ENCODE measurements at regions not wholly inside any gene's neighbourhood (a gene's known extent, or its start where the extent isn't known, plus 50 kb on each side); places are given as distances from the start of the nearest gene placed in this dataset.

- TF ChIP-seq ZNF24 (tag by site-specific recombination; IDR thresholded peaks at IDR 0.05) = no peak
- no peak for TF ChIP-seq HOXD13 (CRISPR knock-in tag; IDR thresholded peaks at IDR 0.05; ENCODE audit: borderline replicate concordance)
- no peak for TF ChIP-seq ZBTB20 (tag by site-specific recombination; IDR thresholded peaks at IDR 0.05)
- no peak for TF ChIP-seq ZNF302 (tag by site-specific recombination; IDR thresholded peaks at IDR 0.05; ENCODE audit: low read depth)
- TF ChIP-seq ZNF214 (tag by site-specific recombination; IDR thresholded peaks at IDR 0.05; ENCODE audit: borderline replicate concordance) = no peak
- no peak for TF ChIP-seq ZNF510 (tag by site-specific recombination; IDR thresholded peaks at IDR 0.05; ENCODE audit: insufficient replicate concordance)
- TF ChIP-seq ZNF362 (tag by site-specific recombination; IDR thresholded peaks at IDR 0.05) = no peak
- TF ChIP-seq TRIM28 (IDR thresholded peaks at IDR 0.05; ENCODE audit: borderline replicate concordance, low read length) = no peak
- TF ChIP-seq ZNF514 (tag by site-specific recombination; IDR thresholded peaks at IDR 0.05) = no peak
- no peak for TF ChIP-seq ZNF391 (tag by site-specific recombination; IDR thresholded peaks at IDR 0.05; ENCODE audit: borderline replicate concordance, low read depth)
- TF ChIP-seq FEZF1 (tag by site-specific recombination; IDR thresholded peaks at IDR 0.05) = no peak
- TF ChIP-seq GLI2 (tag by site-specific recombination; IDR thresholded peaks at IDR 0.05; ENCODE audit: borderline replicate concordance, low read depth) = no peak
- no peak for TF ChIP-seq YY2 (tag by site-specific recombination; IDR thresholded peaks at IDR 0.05)
- no peak for TF ChIP-seq ZNF785 (tag by site-specific recombination; IDR thresholded peaks at IDR 0.05)
- no peak for TF ChIP-seq ZSCAN18 (tag by site-specific recombination; IDR thresholded peaks at IDR 0.05)
- no peak for TF ChIP-seq ZNF48 (tag by site-specific recombination; IDR thresholded peaks at IDR 0.05)
- TF ChIP-seq WT1 (tag by site-specific recombination; IDR thresholded peaks at IDR 0.05) = no peak
- Histone ChIP-seq H3K27ac (ENCODE audit: extremely low read depth, low read depth, low read length) (no peak overlapping the region), H3K9me3 (ENCODE audit: control insufficient read depth, insufficient read depth, low read depth, low read length) (no peaks in the 10 kb centered on the region), H3K36me3 (ENCODE audit: control insufficient read depth in 2 of 2, insufficient read depth in 1 of 2, low read length in 2 of 2) (no peaks in the 10 kb centered on the region), H3K4me3 (ENCODE audit: low read depth, low read length) (no peak overlapping the region), H3K4me1 (ENCODE audit: control insufficient read depth, insufficient read depth, low read length) (no peaks in the 10 kb centered on the region)
- ChIA-PET CTCF (no interaction called here), POLR2A (no interaction called here)
These were observed 471.3 kb downstream of the NPIPA7 start for GRCh38 chr16:16850274-16850673.

- Histone ChIP-seq H3K36me3 (ENCODE audit: control insufficient read depth in 2 of 2, insufficient read depth in 1 of 2, low read length in 2 of 2) (no peaks in the 10 kb centered on the region), H3K27ac (ENCODE audit: extremely low read depth, low read depth, low read length) (no peak overlapping the region), H3K9me3 (ENCODE audit: control insufficient read depth, insufficient read depth, low read depth, low read length) (no peaks in the 10 kb centered on the region), H3K4me3 (ENCODE audit: low read depth, low read length) (no peak overlapping the region), H3K4me1 (ENCODE audit: control insufficient read depth, insufficient read depth, low read length) (no peaks in the 10 kb centered on the region)
- CTCF ChIA-PET = no interaction called here
- POLR2A ChIA-PET = no interaction called here
- TF ChIP-seq ZBTB26 (tag by site-specific recombination; optimal IDR thresholded peaks at IDR 0.05) = no peak
These were observed 478.1 kb downstream of the NPIPA7 start for GRCh38 chr16:16857012-16857411.

GRCh38 chr16:16857603-16858283 lies 478.8 kb downstream of the NPIPA7 start:
- TF ChIP-seq SP7 (tag by site-specific recombination; IDR thresholded peaks at IDR 0.05) = no peak
- TF ChIP-seq ZNF341 (tag by site-specific recombination; IDR thresholded peaks at IDR 0.05; ENCODE audit: low read depth) = no peak
- TF ChIP-seq ZNF776 (tag by site-specific recombination; IDR thresholded peaks at IDR 0.05; ENCODE audit: borderline replicate concordance) = no peak
- TF ChIP-seq ZNF404 (tag by site-specific recombination; IDR thresholded peaks at IDR 0.05) = no peak
- TF ChIP-seq EGR2 (tag by site-specific recombination; IDR thresholded peaks at IDR 0.05; ENCODE audit: low read depth) = no peak
- TF ChIP-seq SP2 (tag by site-specific recombination; IDR thresholded peaks at IDR 0.05) = no peak
- TF ChIP-seq ZNF426 (tag by site-specific recombination; IDR thresholded peaks at IDR 0.05) = no peak
- TF ChIP-seq YY2 (tag by site-specific recombination; IDR thresholded peaks at IDR 0.05) = no peak
- TF ChIP-seq ZNF626 (tag by site-specific recombination; IDR thresholded peaks at IDR 0.05) = no peak
- no peak for TF ChIP-seq ZNF830 (tag by site-specific recombination; IDR thresholded peaks at IDR 0.05; ENCODE audit: low read depth)
- TF ChIP-seq ZNF555 (tag by site-specific recombination; conservative IDR thresholded peaks at IDR 0.05) = no peak
- no peak for TF ChIP-seq KLF1 (tag by site-specific recombination; IDR thresholded peaks at IDR 0.05)
- no peaks in the 10 kb centered on the region for H3K36me3 ChIP-seq (ENCODE audit: control insufficient read depth in 2 of 2, insufficient read depth in 1 of 2, low read length in 2 of 2)
- H3K27ac ChIP-seq (ENCODE audit: extremely low read depth, low read depth, low read length) = no peak overlapping the region
- H3K4me1 ChIP-seq (ENCODE audit: control insufficient read depth, insufficient read depth, low read length) = no peaks in the 10 kb centered on the region
- POLR2A ChIA-PET = no interaction called here
- CTCF ChIA-PET = no interaction called here
- no peaks in the 10 kb centered on the region for H3K9me3 ChIP-seq (ENCODE audit: control insufficient read depth, insufficient read depth, low read depth, low read length)
- no peak overlapping the region for H3K4me3 ChIP-seq (ENCODE audit: low read depth, low read length)

Data from HEK293 (cell line).